ENCODE measurements at regions not wholly inside any gene's neighbourhood (a gene's known extent, or its start where the extent isn't known, plus 50 kb on each side); places are given as distances from the start of the nearest gene placed in this dataset.

DNA sequence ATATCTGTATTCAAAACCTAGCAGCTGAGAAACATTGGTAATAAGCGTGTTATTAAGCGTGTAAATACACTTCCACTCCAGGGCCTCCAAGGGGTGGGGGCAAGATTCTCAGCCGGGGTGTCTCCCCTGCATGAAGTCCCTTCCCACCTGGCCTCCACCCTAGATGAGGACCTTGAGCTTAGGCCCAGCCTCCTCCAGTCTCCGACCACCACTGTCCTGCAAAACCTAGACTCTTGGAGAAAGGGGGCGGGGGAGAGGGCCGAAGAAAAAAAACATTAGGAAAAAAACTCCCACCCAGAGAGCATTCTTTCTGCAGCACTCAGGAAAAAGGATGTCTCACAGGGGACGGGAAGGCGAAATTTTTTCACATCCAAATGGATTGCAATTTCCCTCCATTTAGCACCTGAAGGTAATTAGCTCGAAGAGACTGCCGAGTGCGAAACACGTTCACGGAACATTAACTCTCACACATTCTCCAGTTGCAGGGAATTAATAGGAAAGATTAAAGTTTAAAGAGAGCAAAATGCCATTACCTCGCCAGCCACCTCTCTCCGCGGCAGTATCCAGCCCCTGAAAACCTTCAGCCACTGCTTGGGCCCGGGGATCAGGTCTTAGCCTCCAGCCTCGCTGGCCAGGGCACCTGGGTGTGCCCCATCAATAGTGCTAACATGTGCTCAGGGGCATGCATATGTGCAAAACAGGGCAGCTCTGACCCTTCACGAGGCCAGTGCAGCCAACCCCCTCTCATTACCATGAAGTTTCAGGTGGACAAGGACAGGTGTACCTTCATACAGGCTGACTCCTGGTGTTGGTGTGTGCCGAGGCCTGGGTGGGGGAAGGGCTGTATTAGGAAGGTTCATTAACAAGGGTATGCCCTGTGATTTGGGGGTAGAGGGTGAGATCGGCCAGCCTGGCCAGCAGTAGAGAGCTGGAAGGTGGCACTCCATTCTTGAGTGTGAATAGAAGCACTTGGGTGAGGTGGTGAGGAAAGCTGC, 77.2 kb downstream of the HIF1AN start:
- H3K27ac ChIP-seq (ENCODE audit: insufficient read depth in 1 of 2, low read depth in 1 of 2, low read length in 2 of 2, poor library complexity in 1 of 2, severe bottlenecking in 2 of 2): no peak overlapping the region
- H3K4me3 ChIP-seq (ENCODE audit: control insufficient read depth in 1 of 7, extremely low read depth in 1 of 7, insufficient read depth in 4 of 7, low read depth in 2 of 7, low read length in 6 of 7): no peak overlapping the region
- H3K36me3 ChIP-seq (ENCODE audit: control insufficient read depth in 4 of 4, insufficient read depth in 4 of 4, low read length in 3 of 4): no peaks in the 10 kb centered on the region
- WGBS (ENCODE audit: insufficient coverage): 56% methylated on average over 15 of the region's 21 CpGs
- H3K9me3 ChIP-seq (ENCODE audit: control extremely low read depth in 1 of 5, control insufficient read depth in 4 of 5, insufficient read depth in 2 of 5, low read depth in 1 of 5, low read length in 4 of 5): no peaks in the 10 kb centered on the region
- CTCF ChIA-PET: interaction anchor here (1.1 kb wide), 1 partner anchor 265 kb away, joined by 3 read pairs; no protein-coding TSS in a partner anchor
- no peaks in the 10 kb centered on the region for H3K4me1 ChIP-seq (ENCODE audit: control extremely low read depth in 1 of 4, control insufficient read depth in 4 of 4, insufficient read depth in 4 of 4, low read length in 3 of 4)
- POLR2A ChIA-PET: interaction anchor here (0.6 to 1.1 kb wide), 2 partner anchors 14 to 93 kb away, joined by 3 to 5 read pairs; no protein-coding TSS in a partner anchor
- no peak for DNase-seq
- H3K27me3 ChIP-seq (replicated peaks in 2 of 5; ENCODE audit: control insufficient read depth in 4 of 5, insufficient read depth in 5 of 5, low read length in 4 of 5): peaks cover 7 to 80% (median 14%) of the 10 kb centered on the region in 5 experiments

DNA sequence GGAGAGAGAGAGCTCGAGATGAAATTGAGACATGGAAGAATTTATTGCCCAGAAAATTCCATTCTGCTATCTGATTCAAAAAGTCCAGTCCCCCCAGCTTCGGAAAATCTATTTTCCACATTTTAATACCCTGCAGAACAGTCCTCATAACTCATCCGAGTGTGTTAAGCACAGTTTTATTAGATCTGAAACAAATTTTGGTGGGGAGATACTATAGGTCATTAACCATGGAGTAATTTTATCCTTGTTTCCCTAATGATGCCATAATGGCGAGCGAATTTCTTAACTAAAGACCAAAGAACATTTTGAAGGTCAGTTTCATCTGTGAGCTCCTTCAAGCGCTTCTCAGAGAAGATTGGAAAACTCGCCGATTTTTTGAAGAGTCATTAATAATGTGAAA, 78.1 kb downstream of the HIF1AN start:
- no peak for DNase-seq
- H3K36me3 ChIP-seq (ENCODE audit: control insufficient read depth in 4 of 4, insufficient read depth in 4 of 4, low read length in 3 of 4): no peaks in the 10 kb centered on the region
- no peak overlapping the region for H3K27ac ChIP-seq (ENCODE audit: insufficient read depth in 1 of 2, low read depth in 1 of 2, low read length in 2 of 2, poor library complexity in 1 of 2, severe bottlenecking in 2 of 2)
- POLR2A ChIA-PET: no interaction called here
- H3K4me3 ChIP-seq (ENCODE audit: control insufficient read depth in 1 of 7, extremely low read depth in 1 of 7, insufficient read depth in 4 of 7, low read depth in 2 of 7, low read length in 6 of 7): no peak overlapping the region
- H3K4me1 ChIP-seq (ENCODE audit: control extremely low read depth in 1 of 4, control insufficient read depth in 4 of 4, insufficient read depth in 4 of 4, low read length in 3 of 4): no peaks in the 10 kb centered on the region
- 79% methylated on average over 5 of the region's 8 CpGs for WGBS (ENCODE audit: insufficient coverage)
- no peaks in the 10 kb centered on the region for H3K9me3 ChIP-seq (ENCODE audit: control extremely low read depth in 1 of 5, control insufficient read depth in 4 of 5, insufficient read depth in 2 of 5, low read depth in 1 of 5, low read length in 4 of 5)
- CTCF ChIA-PET: no interaction called here
- peaks cover 5 to 80% (median 12%) of the 10 kb centered on the region in 5 experiments for H3K27me3 ChIP-seq (replicated peaks in 2 of 5; ENCODE audit: control insufficient read depth in 4 of 5, insufficient read depth in 5 of 5, low read length in 4 of 5)

DNA sequence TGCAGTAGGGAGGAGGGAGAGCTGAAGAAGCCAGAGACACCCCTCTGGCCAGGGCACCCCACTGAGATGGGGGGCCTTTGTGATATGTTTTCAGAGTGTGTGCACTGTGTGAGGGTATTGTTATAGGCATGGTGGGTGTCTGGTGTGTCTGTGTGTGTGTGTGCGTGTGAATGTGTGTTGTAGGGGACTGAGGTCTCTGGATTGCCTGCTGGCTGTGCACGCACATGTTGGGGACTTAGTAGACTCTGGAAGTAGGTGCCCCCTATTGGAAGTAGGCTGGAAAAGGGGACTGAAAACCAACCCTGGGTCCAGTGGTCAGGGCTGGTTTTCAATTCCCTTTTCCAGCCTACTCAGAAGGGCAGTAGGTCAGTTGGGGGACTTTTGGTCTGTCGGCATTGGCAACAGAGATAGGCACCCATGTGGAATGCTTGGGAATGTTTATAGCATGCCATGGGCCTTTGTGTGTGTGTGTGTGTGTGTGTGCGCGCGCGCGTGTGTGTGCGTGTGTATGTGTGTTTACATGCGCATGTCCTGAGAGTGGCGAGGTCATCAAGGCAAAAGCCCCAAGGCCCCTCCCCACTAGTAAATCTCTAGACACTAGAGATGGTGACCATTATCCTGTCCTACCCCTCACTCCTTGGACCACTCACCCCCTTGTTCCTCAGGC, 78.8 kb downstream of the HIF1AN start:
- no peaks in the 10 kb centered on the region for H3K9me3 ChIP-seq (ENCODE audit: control extremely low read depth in 1 of 5, control insufficient read depth in 4 of 5, insufficient read depth in 2 of 5, low read depth in 1 of 5, low read length in 4 of 5)
- 100% methylated on average over 1 of the region's 11 CpGs for WGBS (ENCODE audit: insufficient coverage)
- ChIA-PET CTCF (no interaction called here), POLR2A (no interaction called here)
- H3K27me3 ChIP-seq (replicated peaks in 2 of 5; ENCODE audit: control insufficient read depth in 4 of 5, insufficient read depth in 5 of 5, low read length in 4 of 5): peaks cover 5 to 80% (median 16%) of the 10 kb centered on the region in 5 experiments
- H3K27ac ChIP-seq (ENCODE audit: insufficient read depth in 1 of 2, low read depth in 1 of 2, low read length in 2 of 2, poor library complexity in 1 of 2, severe bottlenecking in 2 of 2): no peak overlapping the region
- no peaks in the 10 kb centered on the region for H3K36me3 ChIP-seq (ENCODE audit: control insufficient read depth in 4 of 4, insufficient read depth in 4 of 4, low read length in 3 of 4)
- no peak for DNase-seq
- H3K4me1 ChIP-seq (ENCODE audit: control extremely low read depth in 1 of 4, control insufficient read depth in 4 of 4, insufficient read depth in 4 of 4, low read length in 3 of 4): no peaks in the 10 kb centered on the region
- H3K4me3 ChIP-seq (ENCODE audit: control insufficient read depth in 1 of 7, extremely low read depth in 1 of 7, insufficient read depth in 4 of 7, low read depth in 2 of 7, low read length in 6 of 7): no peak overlapping the region

DNA sequence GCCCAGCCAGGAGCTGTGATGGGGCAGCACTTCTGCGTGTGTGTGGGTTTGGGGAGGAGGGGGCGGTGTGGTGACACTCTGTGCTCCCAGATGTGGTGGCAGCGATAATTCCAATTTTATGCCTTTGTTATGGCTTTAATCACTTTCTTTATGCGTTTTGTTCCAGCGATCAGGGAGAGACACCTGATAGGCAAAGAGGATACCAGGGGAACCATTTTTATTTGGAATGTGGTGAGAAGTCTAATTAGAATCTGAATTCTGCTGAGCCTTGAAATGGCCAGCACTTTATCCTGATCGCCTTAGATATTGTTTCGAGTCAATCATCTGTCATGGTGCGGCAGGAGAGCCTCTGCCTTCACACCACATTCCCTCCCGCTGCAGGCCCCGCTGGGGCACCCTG, 79.5 kb downstream of the HIF1AN start:
- H3K27me3 ChIP-seq (replicated peaks in 2 of 5; ENCODE audit: control insufficient read depth in 4 of 5, insufficient read depth in 5 of 5, low read length in 4 of 5): peaks cover 5 to 83% (median 16%) of the 10 kb centered on the region in 5 experiments
- CTCF ChIA-PET: no interaction called here
- POLR2A ChIA-PET: no interaction called here

DNA sequence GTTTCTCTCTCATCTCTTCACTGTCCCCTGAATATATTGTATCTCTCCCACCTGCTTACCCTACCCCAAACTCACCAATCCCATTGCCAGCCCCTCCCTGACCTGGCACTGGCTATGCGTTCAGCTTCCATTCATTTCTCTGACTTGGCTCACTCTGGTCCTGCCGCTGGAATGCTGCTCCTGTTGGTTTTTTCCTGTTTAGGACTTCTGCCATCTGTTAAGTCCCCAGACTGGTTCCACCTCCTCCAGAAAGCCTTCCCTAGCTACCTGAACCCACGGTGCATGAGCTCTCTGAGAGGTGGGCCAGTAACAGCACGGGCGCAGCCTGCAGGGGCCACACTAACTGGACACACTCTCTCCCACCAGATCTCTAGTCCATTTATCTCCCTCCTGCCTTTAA, 80.2 kb downstream of the HIF1AN start:
- ChIA-PET CTCF (no interaction called here), POLR2A (no interaction called here)
- Histone ChIP-seq H3K4me3 (ENCODE audit: control insufficient read depth in 1 of 7, extremely low read depth in 1 of 7, insufficient read depth in 4 of 7, low read depth in 2 of 7, low read length in 6 of 7) (no peak overlapping the region), H3K9me3 (ENCODE audit: control extremely low read depth in 1 of 5, control insufficient read depth in 4 of 5, insufficient read depth in 2 of 5, low read depth in 1 of 5, low read length in 4 of 5) (no peaks in the 10 kb centered on the region), H3K36me3 (ENCODE audit: control insufficient read depth in 4 of 4, insufficient read depth in 4 of 4, low read length in 3 of 4) (no peaks in the 10 kb centered on the region), H3K27me3 (replicated peaks in 2 of 5; ENCODE audit: control insufficient read depth in 4 of 5, insufficient read depth in 5 of 5, low read length in 4 of 5) (peaks cover 5 to 88% (median 16%) of the 10 kb centered on the region in 5 experiments), H3K27ac (ENCODE audit: insufficient read depth in 1 of 2, low read depth in 1 of 2, low read length in 2 of 2, poor library complexity in 1 of 2, severe bottlenecking in 2 of 2) (no peak overlapping the region), H3K4me1 (ENCODE audit: control extremely low read depth in 1 of 4, control insufficient read depth in 4 of 4, insufficient read depth in 4 of 4, low read length in 3 of 4) (no peaks in the 10 kb centered on the region)
- WGBS (ENCODE audit: insufficient coverage): 84% methylated on average over 5 of the region's 5 CpGs
- DNase-seq: no peak

More for the DNA sequence above, 79.5 kb downstream of the HIF1AN start:
- Histone ChIP-seq H3K4me1 (ENCODE audit: control extremely low read depth in 1 of 4, control insufficient read depth in 4 of 4, insufficient read depth in 4 of 4, low read length in 3 of 4) (no peaks in the 10 kb centered on the region), H3K9me3 (ENCODE audit: control extremely low read depth in 1 of 5, control insufficient read depth in 4 of 5, insufficient read depth in 2 of 5, low read depth in 1 of 5, low read length in 4 of 5) (no peaks in the 10 kb centered on the region), H3K36me3 (ENCODE audit: control insufficient read depth in 4 of 4, insufficient read depth in 4 of 4, low read length in 3 of 4) (no peaks in the 10 kb centered on the region), H3K4me3 (ENCODE audit: control insufficient read depth in 1 of 7, extremely low read depth in 1 of 7, insufficient read depth in 4 of 7, low read depth in 2 of 7, low read length in 6 of 7) (no peak overlapping the region), H3K27ac (ENCODE audit: insufficient read depth in 1 of 2, low read depth in 1 of 2, low read length in 2 of 2, poor library complexity in 1 of 2, severe bottlenecking in 2 of 2) (no peak overlapping the region)
- DNase-seq: no peak
- WGBS (ENCODE audit: insufficient coverage): 91% methylated on average over 9 of the region's 10 CpGs

DNA sequence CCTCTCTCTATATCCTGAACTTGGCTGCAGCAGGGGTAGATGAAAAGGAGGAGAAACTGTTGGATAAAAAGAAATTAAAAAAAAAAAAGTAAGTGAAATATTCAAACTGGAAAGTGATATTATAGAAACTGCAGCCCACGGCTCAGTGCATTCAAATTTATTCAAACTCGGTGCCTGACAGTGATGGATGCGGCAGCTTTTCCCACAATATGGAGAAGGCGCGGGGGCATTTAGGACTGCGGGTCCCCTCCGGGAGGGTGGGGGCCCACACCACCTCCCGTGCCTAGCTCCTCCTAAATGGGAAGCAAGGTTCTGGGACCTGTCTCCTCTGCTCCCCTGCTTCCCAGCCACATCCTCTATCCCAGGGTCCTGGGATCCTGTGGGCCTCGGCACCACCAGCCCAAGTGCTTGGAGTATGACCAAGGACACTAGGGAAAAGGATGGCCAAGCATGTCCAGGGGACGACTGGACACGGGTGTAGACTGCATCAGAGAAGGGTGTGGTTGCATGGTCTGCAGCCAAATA, 82.4 kb downstream of the HIF1AN start:
- Histone ChIP-seq H3K4me3 (ENCODE audit: control insufficient read depth in 1 of 7, extremely low read depth in 1 of 7, insufficient read depth in 4 of 7, low read depth in 2 of 7, low read length in 6 of 7) (no peak overlapping the region), H3K4me1 (ENCODE audit: control extremely low read depth in 1 of 4, control insufficient read depth in 4 of 4, insufficient read depth in 4 of 4, low read length in 3 of 4) (no peaks in the 10 kb centered on the region), H3K36me3 (ENCODE audit: control insufficient read depth in 4 of 4, insufficient read depth in 4 of 4, low read length in 3 of 4) (no peaks in the 10 kb centered on the region), H3K27ac (ENCODE audit: insufficient read depth in 1 of 2, low read depth in 1 of 2, low read length in 2 of 2, poor library complexity in 1 of 2, severe bottlenecking in 2 of 2) (no peak overlapping the region), H3K9me3 (ENCODE audit: control extremely low read depth in 1 of 5, control insufficient read depth in 4 of 5, insufficient read depth in 2 of 5, low read depth in 1 of 5, low read length in 4 of 5) (no peaks in the 10 kb centered on the region), H3K27me3 (replicated peaks in 2 of 5; ENCODE audit: control insufficient read depth in 4 of 5, insufficient read depth in 5 of 5, low read length in 4 of 5) (peaks cover 0 to 93% (median 19%) of the 10 kb centered on the region in 5 experiments)
- DNase-seq: no peak
- WGBS (ENCODE audit: insufficient coverage): 92% methylated on average over 10 of the region's 11 CpGs
- POLR2A ChIA-PET: no interaction called here
- CTCF ChIA-PET: interaction anchor here (1.0 to 1.6 kb wide), 3 partner anchors 15 to 56 kb away, joined by 3 to 5 read pairs (median 4); no protein-coding TSS in a partner anchor

Data from common myeloid progenitor, CD34-positive (primary cell).